CD4-positive, alpha-beta memory T cell (primary cell): ENCODE measurements at regions not wholly inside any gene's neighbourhood (a gene's known extent, or its start where the extent isn't known, plus 50 kb on each side); places are given as distances from the start of the nearest gene placed in this dataset.

Experiments
- CTCF ChIA-PET: fragments of 350-600 bp; sonication (Branson Sonifier 250); formaldehyde crosslinking; loops from one replicate; lab custom pipeline; 2021; ENCODE audit warnings: inconsistent platforms; ENCODE audit not compliant: partially characterized antibody; lab: Charles Lee
- POLR2A ChIA-PET: fragments of 350-600 bp; sonication (Branson Sonifier 250); formaldehyde crosslinking; loops from one replicate; lab custom pipeline; 2021; ENCODE audit not compliant: partially characterized antibody; lab: Charles Lee
- DNase-seq, 5 donors: peaks; one replicate each; pipeline versions ENCODE4 v3.0.0 to v3.0.0-alpha.2; 2020 to 2022; ENCODE audit warnings: mixed read lengths in 1 of 5
- H3K27ac ChIP-seq: one replicate; pipeline ENCODE4 v1.7.0; 2013; ENCODE audit warnings: low read depth, low read length
- H3K27me3 ChIP-seq: 2 replicates; pipeline ENCODE4 v1.7.0; 2013; ENCODE audit warnings: mild to moderate bottlenecking, low read length, moderate library complexity; ENCODE audit not compliant: insufficient read depth
- H3K36me3 ChIP-seq: 2 replicates; pipeline ENCODE4 v1.7.0; 2013; ENCODE audit warnings: mild to moderate bottlenecking, low read length, moderate library complexity; ENCODE audit not compliant: insufficient read depth
- H3K4me1 ChIP-seq: 2 replicates; pipeline ENCODE4 v1.7.0; 2013; ENCODE audit warnings: mild to moderate bottlenecking, low read length, moderate library complexity; ENCODE audit not compliant: insufficient read depth
- H3K4me3 ChIP-seq, 2 donors: one replicate each; pipeline ENCODE4 v1.7.0; 2013; ENCODE audit warnings: low read length in 2 of 2, mild to moderate bottlenecking in 1 of 2
- H3K9me3 ChIP-seq, 2 donors: one replicate each; pipeline ENCODE4 v1.7.0; 2013; ENCODE audit warnings: low read length in 2 of 2, control low read depth in 1 of 2; ENCODE audit not compliant: control insufficient read depth in 1 of 2
- H3K27ac Mint-ChIP-seq, 7 donors: one replicate each; pipeline ENCODE4 v1.8.0; 2020 to 2021; ENCODE audit warnings: mixed read lengths in 7 of 7, mild to moderate bottlenecking in 6 of 7, inconsistent platforms in 3 of 7, moderate library complexity in 3 of 7
- H3K27me3 Mint-ChIP-seq, 2 donors: one replicate each; pipeline ENCODE4 v1.8.0; 2020 to 2021; ENCODE audit warnings: mixed read lengths in 2 of 2
- H3K36me3 Mint-ChIP-seq, 2 donors: one replicate each; pipeline ENCODE4 v1.8.0; 2020 to 2021; ENCODE audit warnings: mixed read lengths in 2 of 2, inconsistent platforms in 1 of 2, mild to moderate bottlenecking in 1 of 2
- H3K4me1 Mint-ChIP-seq, 4 donors: one replicate each; pipeline ENCODE4 v1.8.0; 2020 to 2021; ENCODE audit warnings: mixed read lengths in 4 of 4, mild to moderate bottlenecking in 1 of 4
- H3K4me3 Mint-ChIP-seq, 8 donors: one replicate each; pipeline ENCODE4 v1.8.0; 2020 to 2021; ENCODE audit warnings: mixed read lengths in 8 of 8, mild to moderate bottlenecking in 7 of 8, moderate library complexity in 6 of 8, inconsistent platforms in 3 of 8
- H3K9me3 Mint-ChIP-seq, 8 donors: one replicate each; pipeline ENCODE4 v1.8.0; 2020 to 2021; ENCODE audit warnings: mixed read lengths in 8 of 8, mild to moderate bottlenecking in 5 of 8, inconsistent platforms in 3 of 8, moderate library complexity in 1 of 8
- intact Hi-C: fragments of 100-400 bp; cut with micrococcal nuclease; formaldehyde crosslinking; loops from one replicate; pipeline ENCODE4 v1.15.1; 2023

- H3K9me3 ChIP-seq = no peaks in the 10 kb centered on the region
- ChIA-PET CTCF (no interaction called here), POLR2A (no interaction called here)
- H3K4me3 Mint-ChIP-seq = no peak overlapping the region
- no peaks in the 10 kb centered on the region for H3K36me3 Mint-ChIP-seq
- no peaks in the 10 kb centered on the region for H3K27me3 ChIP-seq
- intact Hi-C loops = no loop called here
- H3K36me3 ChIP-seq = no peaks in the 10 kb centered on the region
- no peaks in the 10 kb centered on the region for H3K4me1 Mint-ChIP-seq
- H3K4me1 ChIP-seq = no peaks in the 10 kb centered on the region
- no peak overlapping the region for H3K4me3 ChIP-seq
- DNase-seq = no peak
- no peak overlapping the region for H3K27ac ChIP-seq
- peaks cover 0 to 3% of the 10 kb centered on the region in 2 donors for H3K27me3 Mint-ChIP-seq
- peaks cover 0 to 19% (median 11%) of the 10 kb centered on the region in 8 donors for H3K9me3 Mint-ChIP-seq
- no peak overlapping the region for H3K27ac Mint-ChIP-seq
These were observed 162.7 kb downstream of the RPS24 start for GRCh38 chr10:78196396-78196795.

GRCh38 chr10:78196964-78197363, 163.3 kb downstream of the RPS24 start:
- intact Hi-C loops = no loop called here
- no peak overlapping the region for H3K27ac ChIP-seq
- H3K4me3 Mint-ChIP-seq = no peak overlapping the region
- DNase-seq = no peak
- POLR2A ChIA-PET = no interaction called here
- H3K36me3 ChIP-seq = no peaks in the 10 kb centered on the region
- no peaks in the 10 kb centered on the region for H3K9me3 ChIP-seq
- no peaks in the 10 kb centered on the region for H3K4me1 Mint-ChIP-seq
- no peaks in the 10 kb centered on the region for H3K27me3 ChIP-seq
- H3K36me3 Mint-ChIP-seq = no peaks in the 10 kb centered on the region
- H3K4me3 ChIP-seq = no peak overlapping the region
- no peak overlapping the region for H3K27ac Mint-ChIP-seq
- peaks cover 0 to 19% (median 11%) of the 10 kb centered on the region in 8 donors for H3K9me3 Mint-ChIP-seq
- H3K4me1 ChIP-seq = no peaks in the 10 kb centered on the region
- CTCF ChIA-PET = no interaction called here
- peaks cover 0 to 3% of the 10 kb centered on the region in 2 donors for H3K27me3 Mint-ChIP-seq

- Histone ChIP-seq H3K36me3 (no peaks in the 10 kb centered on the region), H3K27me3 (no peaks in the 10 kb centered on the region), H3K27ac (no peak overlapping the region), H3K4me1 (no peaks in the 10 kb centered on the region), H3K9me3 (no peaks in the 10 kb centered on the region), H3K4me3 (no peak overlapping the region)
- DNase-seq = no peak
- no peak overlapping the region for H3K27ac Mint-ChIP-seq
- no peak overlapping the region for H3K4me3 Mint-ChIP-seq
- intact Hi-C loops = no loop called here
- H3K27me3 Mint-ChIP-seq = no peaks in the 10 kb centered on the region
- H3K9me3 Mint-ChIP-seq = peaks cover 0 to 13% (median 9%) of the 10 kb centered on the region in 8 donors
- no peaks in the 10 kb centered on the region for H3K36me3 Mint-ChIP-seq
- H3K4me1 Mint-ChIP-seq = no peaks in the 10 kb centered on the region
- CTCF ChIA-PET = no interaction called here
- POLR2A ChIA-PET = no interaction called here
These were observed 164.1 kb downstream of the RPS24 start for GRCh38 chr10:78197628-78198272.

- H3K4me3 ChIP-seq = no peak overlapping the region
- H3K27ac ChIP-seq = no peak overlapping the region
- H3K9me3 ChIP-seq = no peaks in the 10 kb centered on the region
- Mint-ChIP-seq H3K4me1 (no peaks in the 10 kb centered on the region), H3K27ac (no peak overlapping the region), H3K36me3 (no peaks in the 10 kb centered on the region), H3K27me3 (peaks cover 0 to 1% of the 10 kb centered on the region in 2 donors), H3K4me3 (no peak overlapping the region), H3K9me3 (peaks cover 0 to under 1% (median 0%) of the 10 kb centered on the region in 8 donors)
- intact Hi-C loops = no loop called here
- no peak for DNase-seq
- no peaks in the 10 kb centered on the region for H3K27me3 ChIP-seq
- ChIA-PET CTCF (no interaction called here), POLR2A (no interaction called here)
- H3K4me1 ChIP-seq = no peaks in the 10 kb centered on the region
- H3K36me3 ChIP-seq = no peaks in the 10 kb centered on the region
These were observed 165.5 kb downstream of the RPS24 start for GRCh38 chr10:78199005-78199725.

GRCh38 chr10:78199759-78200158, 166.1 kb downstream of the RPS24 start:
- Mint-ChIP-seq H3K4me3 (no peak overlapping the region), H3K27me3 (peaks cover 0 to 1% of the 10 kb centered on the region in 2 donors), H3K9me3 (no peaks in the 10 kb centered on the region), H3K36me3 (no peaks in the 10 kb centered on the region), H3K4me1 (no peaks in the 10 kb centered on the region), H3K27ac (no peak overlapping the region)
- Histone ChIP-seq H3K36me3 (no peaks in the 10 kb centered on the region), H3K27ac (no peak overlapping the region), H3K4me1 (no peaks in the 10 kb centered on the region), H3K27me3 (no peaks in the 10 kb centered on the region), H3K4me3 (no peak overlapping the region), H3K9me3 (no peaks in the 10 kb centered on the region)
- POLR2A ChIA-PET = no interaction called here
- intact Hi-C loops = no loop called here
- DNase-seq = no peak
- CTCF ChIA-PET = no interaction called here

GRCh38 chr10:78200686-78201085, 167.0 kb downstream of the RPS24 start:
- H3K4me1 Mint-ChIP-seq = no peaks in the 10 kb centered on the region
- no peak overlapping the region for H3K4me3 Mint-ChIP-seq
- H3K4me3 ChIP-seq = no peak overlapping the region
- no peak for DNase-seq
- no peaks in the 10 kb centered on the region for H3K9me3 ChIP-seq
- intact Hi-C loops = no loop called here
- H3K27ac ChIP-seq = no peak overlapping the region
- no peak overlapping the region for H3K27ac Mint-ChIP-seq
- no peaks in the 10 kb centered on the region for H3K9me3 Mint-ChIP-seq
- POLR2A ChIA-PET = no interaction called here
- no peaks in the 10 kb centered on the region for H3K36me3 Mint-ChIP-seq
- no peaks in the 10 kb centered on the region for H3K36me3 ChIP-seq
- peaks cover 0 to 1% of the 10 kb centered on the region in 2 donors for H3K27me3 Mint-ChIP-seq
- H3K4me1 ChIP-seq = no peaks in the 10 kb centered on the region
- H3K27me3 ChIP-seq = no peaks in the 10 kb centered on the region
- CTCF ChIA-PET = no interaction called here

GRCh38 chr10:78202386-78202785, 168.7 kb downstream of the RPS24 start:
- peaks cover 0 to 1% of the 10 kb centered on the region in 2 donors for H3K27me3 Mint-ChIP-seq
- no peak overlapping the region for H3K4me3 Mint-ChIP-seq
- no peak overlapping the region for H3K27ac Mint-ChIP-seq
- Histone ChIP-seq H3K9me3 (no peaks in the 10 kb centered on the region), H3K4me3 (no peak overlapping the region), H3K27me3 (no peaks in the 10 kb centered on the region), H3K27ac (no peak overlapping the region), H3K4me1 (no peaks in the 10 kb centered on the region), H3K36me3 (no peaks in the 10 kb centered on the region)
- POLR2A ChIA-PET = no interaction called here
- peaks cover 0 to 2% (median 0%) of the 10 kb centered on the region in 4 donors for H3K4me1 Mint-ChIP-seq
- H3K9me3 Mint-ChIP-seq = no peaks in the 10 kb centered on the region
- intact Hi-C loops = no loop called here
- CTCF ChIA-PET = no interaction called here
- no peaks in the 10 kb centered on the region for H3K36me3 Mint-ChIP-seq
- DNase-seq = no peak
